ENCODE measurements at regions not wholly inside any gene's neighbourhood (a gene's known extent, or its start where the extent isn't known, plus 50 kb on each side); places are given as distances from the start of the nearest gene placed in this dataset.

GRCh38 chr18:68400889-68401288, 314.0 kb downstream of the TMX3 start:
- TF ChIP-seq, protein P1, sequence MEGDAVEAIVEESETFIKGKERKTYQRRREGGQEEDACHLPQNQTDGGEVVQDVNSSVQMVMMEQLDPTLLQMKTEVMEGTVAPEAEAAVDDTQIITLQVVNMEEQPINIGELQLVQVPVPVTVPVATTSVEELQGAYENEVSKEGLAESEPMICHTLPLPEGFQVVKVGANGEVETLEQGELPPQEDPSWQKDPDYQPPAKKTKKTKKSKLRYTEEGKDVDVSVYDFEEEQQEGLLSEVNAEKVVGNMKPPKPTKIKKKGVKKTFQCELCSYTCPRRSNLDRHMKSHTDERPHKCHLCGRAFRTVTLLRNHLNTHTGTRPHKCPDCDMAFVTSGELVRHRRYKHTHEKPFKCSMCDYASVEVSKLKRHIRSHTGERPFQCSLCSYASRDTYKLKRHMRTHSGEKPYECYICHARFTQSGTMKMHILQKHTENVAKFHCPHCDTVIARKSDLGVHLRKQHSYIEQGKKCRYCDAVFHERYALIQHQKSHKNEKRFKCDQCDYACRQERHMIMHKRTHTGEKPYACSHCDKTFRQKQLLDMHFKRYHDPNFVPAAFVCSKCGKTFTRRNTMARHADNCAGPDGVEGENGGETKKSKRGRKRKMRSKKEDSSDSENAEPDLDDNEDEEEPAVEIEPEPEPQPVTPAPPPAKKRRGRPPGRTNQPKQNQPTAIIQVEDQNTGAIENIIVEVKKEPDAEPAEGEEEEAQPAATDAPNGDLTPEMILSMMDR (IDR thresholded peaks at IDR 0.05; ENCODE audit: low read depth, low read length, poor library complexity, severe bottlenecking), result no peak
- TF ChIP-seq EZH2phosphoT487 (IDR thresholded peaks at IDR 0.05; ENCODE audit: borderline replicate concordance, low read length), result no peak
